ENCODE measurements at regions not wholly inside any gene's neighbourhood (a gene's known extent, or its start where the extent isn't known, plus 50 kb on each side); places are given as distances from the start of the nearest gene placed in this dataset.
A peak's percentile ranks its signal among the peaks of the same experiment; 100 is the strongest.
"Not testable (repeated sequence)": the region's sequence is repeated elsewhere in the genome, so short reads cannot be mapped to it uniquely, and the experiment has no call there.

GRCh38 chr5:106269252-106269843 lies 1401.4 kb downstream of the EFNA5 start:
- H3K4me3 ChIP-seq (ENCODE audit: low read depth, low read length): no peak overlapping the region
- TF ChIP-seq, protein P1, sequence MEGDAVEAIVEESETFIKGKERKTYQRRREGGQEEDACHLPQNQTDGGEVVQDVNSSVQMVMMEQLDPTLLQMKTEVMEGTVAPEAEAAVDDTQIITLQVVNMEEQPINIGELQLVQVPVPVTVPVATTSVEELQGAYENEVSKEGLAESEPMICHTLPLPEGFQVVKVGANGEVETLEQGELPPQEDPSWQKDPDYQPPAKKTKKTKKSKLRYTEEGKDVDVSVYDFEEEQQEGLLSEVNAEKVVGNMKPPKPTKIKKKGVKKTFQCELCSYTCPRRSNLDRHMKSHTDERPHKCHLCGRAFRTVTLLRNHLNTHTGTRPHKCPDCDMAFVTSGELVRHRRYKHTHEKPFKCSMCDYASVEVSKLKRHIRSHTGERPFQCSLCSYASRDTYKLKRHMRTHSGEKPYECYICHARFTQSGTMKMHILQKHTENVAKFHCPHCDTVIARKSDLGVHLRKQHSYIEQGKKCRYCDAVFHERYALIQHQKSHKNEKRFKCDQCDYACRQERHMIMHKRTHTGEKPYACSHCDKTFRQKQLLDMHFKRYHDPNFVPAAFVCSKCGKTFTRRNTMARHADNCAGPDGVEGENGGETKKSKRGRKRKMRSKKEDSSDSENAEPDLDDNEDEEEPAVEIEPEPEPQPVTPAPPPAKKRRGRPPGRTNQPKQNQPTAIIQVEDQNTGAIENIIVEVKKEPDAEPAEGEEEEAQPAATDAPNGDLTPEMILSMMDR (conservative IDR thresholded peaks at IDR 0.05; ENCODE audit: low read depth, low read length): peak; percentile 75
- DNase-seq (ENCODE audit: low read depth): peak; percentile 77

GRCh38 chr5:106267256-106267655 lies 1403.5 kb downstream of the EFNA5 start:
- H3K4me3 ChIP-seq (ENCODE audit: low read depth, low read length): no peak overlapping the region
- DNase-seq (ENCODE audit: low read depth): no peak
- TF ChIP-seq, protein P1 (conservative IDR thresholded peaks at IDR 0.05; ENCODE audit: low read depth, low read length): no peak

DNA sequence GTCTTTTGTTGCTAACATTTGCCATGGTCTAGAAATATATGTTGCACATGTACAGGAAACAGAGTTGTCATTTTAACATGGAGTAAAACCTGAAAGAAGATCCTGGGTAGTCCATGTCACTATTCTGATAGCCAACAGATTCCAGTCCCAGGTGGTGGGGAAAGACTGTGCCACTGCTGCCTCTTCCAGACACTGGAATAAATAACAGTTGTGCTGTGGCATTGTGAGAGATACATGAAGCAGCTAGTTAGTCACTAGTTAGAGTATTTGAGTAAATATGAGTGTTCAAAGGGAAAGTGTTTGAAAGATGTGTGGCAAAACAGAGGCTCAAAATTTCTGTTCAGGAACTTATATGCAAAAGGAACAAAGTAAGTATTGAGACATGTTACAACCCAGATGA lies 1408.3 kb downstream of the EFNA5 start:
- TF ChIP-seq, protein P1 (conservative IDR thresholded peaks at IDR 0.05; ENCODE audit: low read depth, low read length): no peak
- H3K4me3 ChIP-seq (ENCODE audit: low read depth, low read length): no peak overlapping the region
- DNase-seq (ENCODE audit: low read depth): no peak

DNA sequence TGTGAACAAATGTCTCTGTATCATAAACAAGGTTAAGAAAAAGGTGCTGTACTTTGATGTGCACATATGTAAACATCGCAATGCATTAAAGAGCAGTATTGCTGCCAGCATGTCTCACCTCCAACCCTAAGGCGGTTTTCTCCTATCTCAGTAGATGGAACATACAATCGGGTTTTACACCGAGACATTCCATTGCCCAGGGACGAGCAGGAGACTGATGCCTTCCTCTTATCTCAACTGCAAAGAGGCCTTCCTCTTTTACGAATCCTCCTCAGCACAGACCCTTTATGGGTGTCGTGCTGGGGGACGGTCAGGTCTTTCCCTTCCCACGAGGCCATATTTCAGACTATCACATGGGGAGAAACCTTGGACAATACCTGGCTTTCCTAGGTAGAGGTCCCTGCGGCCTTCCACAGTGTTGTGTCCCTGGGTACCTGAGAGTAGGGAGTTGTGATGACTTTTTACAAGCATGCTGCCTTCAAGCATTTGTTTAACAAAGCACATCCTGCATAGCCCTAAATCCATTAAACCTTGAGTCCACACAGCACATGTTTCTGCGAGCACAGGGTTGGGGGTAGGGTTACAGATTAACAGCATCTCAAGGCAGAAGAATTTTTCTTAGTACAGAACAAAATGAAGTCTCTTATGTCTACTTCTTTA lies 1411.2 kb downstream of the EFNA5 start:
- not testable (repeated sequence) for DNase-seq (ENCODE audit: low read depth); H3K4me3 ChIP-seq (ENCODE audit: low read depth, low read length)

DNA sequence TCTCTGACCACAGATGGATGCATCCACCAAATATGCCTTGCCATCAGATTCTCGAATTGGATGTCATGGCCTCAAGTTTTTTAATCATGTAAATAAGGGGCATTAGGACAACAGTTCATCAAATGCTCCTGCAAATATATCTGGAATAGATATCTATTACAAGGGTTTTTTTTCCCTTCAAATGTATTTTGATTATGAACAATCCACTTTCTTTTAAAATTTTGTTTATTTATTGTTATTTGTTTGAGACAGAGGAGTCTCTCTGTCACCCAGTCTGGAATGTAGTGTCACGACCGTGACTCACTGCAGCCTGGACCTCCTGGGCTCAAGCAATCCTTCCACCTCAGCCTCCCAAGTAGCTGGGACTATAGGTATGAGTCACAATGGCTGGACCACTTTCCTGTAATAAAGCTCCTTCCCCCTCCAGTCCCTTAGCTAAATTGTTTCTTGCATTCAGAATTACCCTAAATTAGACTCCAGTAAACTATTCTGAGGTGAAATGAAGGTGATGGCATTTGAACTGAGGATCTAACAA lies 1412.1 kb downstream of the EFNA5 start:
- peak; percentile 8 for DNase-seq (ENCODE audit: low read depth)
- H3K4me3 ChIP-seq (ENCODE audit: low read depth, low read length): no peak overlapping the region
- TF ChIP-seq, protein P1 (conservative IDR thresholded peaks at IDR 0.05; ENCODE audit: low read depth, low read length): no peak

DNA sequence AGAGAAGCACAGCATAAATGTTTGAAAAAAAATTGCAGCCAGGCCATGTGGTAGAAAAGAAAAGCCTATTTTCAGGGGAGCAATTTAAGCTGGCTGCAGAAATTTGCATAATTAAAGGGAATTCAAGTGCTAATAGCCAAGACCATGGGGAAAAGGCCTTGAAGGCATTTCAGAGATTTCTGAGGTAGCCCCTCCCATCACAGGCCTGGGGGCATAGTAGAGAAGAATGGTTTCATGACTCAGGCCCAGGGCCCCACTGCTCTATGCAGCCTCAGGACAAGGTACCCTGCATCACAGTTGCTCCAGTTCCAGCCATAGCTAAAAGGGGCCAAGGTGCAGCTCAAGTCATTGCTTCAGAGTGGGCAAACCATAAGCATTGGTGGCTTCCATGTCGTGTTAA lies 1416.0 kb downstream of the EFNA5 start:
- H3K4me3 ChIP-seq (ENCODE audit: low read depth, low read length): no peak overlapping the region
- TF ChIP-seq, protein P1 (conservative IDR thresholded peaks at IDR 0.05; ENCODE audit: low read depth, low read length): no peak
- DNase-seq (ENCODE audit: low read depth): no peak

- H3K4me3 ChIP-seq (ENCODE audit: low read depth, low read length); DNase-seq (ENCODE audit: low read depth): not testable (repeated sequence)
Measured at GRCh38 chr5:106246044-106246745, 1424.5 kb downstream of the EFNA5 start.

All from choroid plexus epithelial cell (primary cell).